Memory B cell (primary cell): ENCODE measurements at regions not wholly inside any gene's neighbourhood (a gene's known extent, or its start where the extent isn't known, plus 50 kb on each side); places are given as distances from the start of the nearest gene placed in this dataset.

Experiments
- ATAC-seq: fragments of 150-1000 bp; cut with Tn5 transposase; 2 replicates; pipeline ENCODE4 v1.10.0; 2021; ENCODE audit warnings: low read depth, mild to moderate bottlenecking, moderate library complexity
- DNase-seq, 2 donors: peaks; one replicate each; pipeline ENCODE4 v3.0.0; 2022; ENCODE audit warnings: low spot score in 2 of 2
- H3K27ac Mint-ChIP-seq: one replicate; pipeline ENCODE4 v1.8.0; 2022; ENCODE audit warnings: mild to moderate bottlenecking, moderate library complexity, mixed read lengths
- H3K27me3 Mint-ChIP-seq: one replicate; pipeline ENCODE4 v1.8.0; 2022; ENCODE audit warnings: mixed read lengths
- H3K36me3 Mint-ChIP-seq: one replicate; pipeline ENCODE4 v1.8.0; 2022; ENCODE audit warnings: mild to moderate bottlenecking, mixed read lengths
- H3K4me1 Mint-ChIP-seq: one replicate; pipeline ENCODE4 v1.8.0; 2022; ENCODE audit warnings: mixed read lengths
- H3K4me3 Mint-ChIP-seq: one replicate; pipeline ENCODE4 v1.8.0; 2022; ENCODE audit warnings: mild to moderate bottlenecking, moderate library complexity, mixed read lengths
- H3K9me3 Mint-ChIP-seq: one replicate; pipeline ENCODE4 v1.8.0; 2022; ENCODE audit warnings: mixed read lengths

- no peaks in the 10 kb centered on the region for H3K36me3 Mint-ChIP-seq
- H3K4me1 Mint-ChIP-seq: no peaks in the 10 kb centered on the region
- no peak overlapping the region for H3K4me3 Mint-ChIP-seq
- peaks cover 4% of the 10 kb centered on the region for H3K9me3 Mint-ChIP-seq
- no peak overlapping the region for H3K27ac Mint-ChIP-seq
- ATAC-seq (no peak), DNase-seq (no peak)
- H3K27me3 Mint-ChIP-seq: peaks cover 7% of the 10 kb centered on the region
These were observed 131.9 kb upstream of the SYNDIG1 start for GRCh38 chr20:24337551-24337950.

- Mint-ChIP-seq H3K27ac (no peak overlapping the region), H3K27me3 (peaks cover 8% of the 10 kb centered on the region), H3K9me3 (peaks cover 4% of the 10 kb centered on the region), H3K4me1 (no peaks in the 10 kb centered on the region), H3K36me3 (no peaks in the 10 kb centered on the region), H3K4me3 (no peak overlapping the region)
- DNase-seq: no peak
- ATAC-seq: no peak
These were observed 132.4 kb upstream of the SYNDIG1 start for GRCh38 chr20:24337069-24337468.

- H3K36me3 Mint-ChIP-seq: no peaks in the 10 kb centered on the region
- H3K4me3 Mint-ChIP-seq: no peak overlapping the region
- H3K9me3 Mint-ChIP-seq: peaks cover 2% of the 10 kb centered on the region
- DNase-seq: no peak
- no peak for ATAC-seq
- no peaks in the 10 kb centered on the region for H3K4me1 Mint-ChIP-seq
- no peak overlapping the region for H3K27ac Mint-ChIP-seq
- peaks cover 8% of the 10 kb centered on the region for H3K27me3 Mint-ChIP-seq
These were observed 134.6 kb upstream of the SYNDIG1 start for GRCh38 chr20:24334830-24335229.

GRCh38 chr20:24332956-24333355, 136.5 kb upstream of the SYNDIG1 start:
- H3K4me1 Mint-ChIP-seq: no peaks in the 10 kb centered on the region
- H3K27me3 Mint-ChIP-seq: peaks cover 4% of the 10 kb centered on the region
- no peaks in the 10 kb centered on the region for H3K36me3 Mint-ChIP-seq
- H3K9me3 Mint-ChIP-seq: peaks cover 2% of the 10 kb centered on the region
- H3K4me3 Mint-ChIP-seq: no peak overlapping the region
- H3K27ac Mint-ChIP-seq: no peak overlapping the region
- ATAC-seq (no peak), DNase-seq (no peak)

GRCh38 chr20:24331939-24332338, 137.5 kb upstream of the SYNDIG1 start:
- no peak for ATAC-seq
- Mint-ChIP-seq H3K9me3 (peaks cover 2% of the 10 kb centered on the region), H3K36me3 (no peaks in the 10 kb centered on the region)

GRCh38 chr20:24328901-24329300, 140.5 kb upstream of the SYNDIG1 start:
- H3K9me3 Mint-ChIP-seq: no peaks in the 10 kb centered on the region
- no peak overlapping the region for H3K27ac Mint-ChIP-seq
- H3K36me3 Mint-ChIP-seq: no peaks in the 10 kb centered on the region
- peaks cover 2% of the 10 kb centered on the region for H3K27me3 Mint-ChIP-seq
- no peaks in the 10 kb centered on the region for H3K4me1 Mint-ChIP-seq
- ATAC-seq: no peak
- DNase-seq: no peak
- H3K4me3 Mint-ChIP-seq: no peak overlapping the region

More at GRCh38 chr20:24331939-24332338, 137.5 kb upstream of the SYNDIG1 start:
- Mint-ChIP-seq H3K27me3 (peaks cover 4% of the 10 kb centered on the region), H3K4me3 (no peak overlapping the region), H3K27ac (no peak overlapping the region), H3K4me1 (no peaks in the 10 kb centered on the region)
- DNase-seq: no peak

GRCh38 chr20:24321973-24322372, 147.5 kb upstream of the SYNDIG1 start:
- Mint-ChIP-seq H3K4me3 (no peak overlapping the region), H3K4me1 (no peaks in the 10 kb centered on the region), H3K27ac (no peak overlapping the region), H3K9me3 (no peaks in the 10 kb centered on the region), H3K36me3 (no peaks in the 10 kb centered on the region), H3K27me3 (no peaks in the 10 kb centered on the region)
- no peak for ATAC-seq
- no peak for DNase-seq

GRCh38 chr20:24318569-24319352, 150.7 kb upstream of the SYNDIG1 start:
- no peak overlapping the region for H3K27ac Mint-ChIP-seq
- DNase-seq (no peak), ATAC-seq (no peak)
- no peaks in the 10 kb centered on the region for H3K27me3 Mint-ChIP-seq
- H3K4me1 Mint-ChIP-seq: no peaks in the 10 kb centered on the region
- no peaks in the 10 kb centered on the region for H3K9me3 Mint-ChIP-seq
- no peaks in the 10 kb centered on the region for H3K36me3 Mint-ChIP-seq
- H3K4me3 Mint-ChIP-seq: no peak overlapping the region

- Mint-ChIP-seq H3K4me1 (no peaks in the 10 kb centered on the region), H3K27me3 (no peaks in the 10 kb centered on the region), H3K4me3 (no peak overlapping the region), H3K36me3 (no peaks in the 10 kb centered on the region), H3K27ac (no peak overlapping the region), H3K9me3 (no peaks in the 10 kb centered on the region)
- ATAC-seq (no peak), DNase-seq (no peak)
These were observed 152.2 kb upstream of the SYNDIG1 start for GRCh38 chr20:24317224-24317623.

GRCh38 chr20:24316731-24317130, 152.7 kb upstream of the SYNDIG1 start:
- Mint-ChIP-seq H3K27me3 (no peaks in the 10 kb centered on the region), H3K27ac (no peak overlapping the region), H3K36me3 (no peaks in the 10 kb centered on the region), H3K9me3 (no peaks in the 10 kb centered on the region), H3K4me3 (no peak overlapping the region), H3K4me1 (no peaks in the 10 kb centered on the region)
- no peak for DNase-seq
- no peak for ATAC-seq

- no peaks in the 10 kb centered on the region for H3K36me3 Mint-ChIP-seq
- DNase-seq (no peak), ATAC-seq (no peak)
- H3K4me1 Mint-ChIP-seq: no peaks in the 10 kb centered on the region
- H3K27me3 Mint-ChIP-seq: no peaks in the 10 kb centered on the region
- H3K9me3 Mint-ChIP-seq: no peaks in the 10 kb centered on the region
- no peak overlapping the region for H3K27ac Mint-ChIP-seq
- H3K4me3 Mint-ChIP-seq: no peak overlapping the region
These were observed 155.4 kb upstream of the SYNDIG1 start for GRCh38 chr20:24314053-24314452.

GRCh38 chr20:24309596-24309995, 159.8 kb upstream of the SYNDIG1 start:
- H3K4me1 Mint-ChIP-seq: no peaks in the 10 kb centered on the region
- H3K27ac Mint-ChIP-seq: no peak overlapping the region
- ATAC-seq (no peak), DNase-seq (no peak)
- no peaks in the 10 kb centered on the region for H3K27me3 Mint-ChIP-seq
- no peaks in the 10 kb centered on the region for H3K9me3 Mint-ChIP-seq
- no peak overlapping the region for H3K4me3 Mint-ChIP-seq
- H3K36me3 Mint-ChIP-seq: no peaks in the 10 kb centered on the region

GRCh38 chr20:24305371-24305770, 164.1 kb upstream of the SYNDIG1 start:
- no peaks in the 10 kb centered on the region for H3K27me3 Mint-ChIP-seq
- H3K27ac Mint-ChIP-seq: no peak overlapping the region
- ATAC-seq (no peak), DNase-seq (no peak)
- H3K4me3 Mint-ChIP-seq: no peak overlapping the region
- no peaks in the 10 kb centered on the region for H3K4me1 Mint-ChIP-seq
- no peaks in the 10 kb centered on the region for H3K36me3 Mint-ChIP-seq
- no peaks in the 10 kb centered on the region for H3K9me3 Mint-ChIP-seq

GRCh38 chr20:24304291-24304690, 165.1 kb upstream of the SYNDIG1 start:
- no peaks in the 10 kb centered on the region for H3K4me1 Mint-ChIP-seq
- peaks cover 2% of the 10 kb centered on the region for H3K27me3 Mint-ChIP-seq
- DNase-seq: no peak
- H3K9me3 Mint-ChIP-seq: no peaks in the 10 kb centered on the region
- no peak overlapping the region for H3K4me3 Mint-ChIP-seq
- H3K27ac Mint-ChIP-seq: no peak overlapping the region
- no peaks in the 10 kb centered on the region for H3K36me3 Mint-ChIP-seq
- ATAC-seq: no peak
